Osteoblast (primary cell): ENCODE measurements at regions not wholly inside any gene's neighbourhood (a gene's known extent, or its start where the extent isn't known, plus 50 kb on each side); places are given as distances from the start of the nearest gene placed in this dataset.

Experiments used
- DNase-seq: peaks from one replicate; pipeline ENCODE4 v3.0.0; 2011; ENCODE audit warnings: low spot score, mixed read lengths; ENCODE audit not compliant: insufficient read length; ENCODE audit errors: missing footprints
- H2AFZ ChIP-seq: 2 replicates; pipeline ENCODE4 v1.6.0; 2011; ENCODE audit warnings: mild to moderate bottlenecking, low read length
- H3K27ac ChIP-seq: 2 replicates; pipeline ENCODE4 v1.5.1; 2011; ENCODE audit warnings: mild to moderate bottlenecking, low read depth, low read length, moderate library complexity
- H3K27me3 ChIP-seq: 2 replicates; pipeline ENCODE4 v1.6.0; 2012; ENCODE audit warnings: mild to moderate bottlenecking, control low read depth, inconsistent platforms, low read length, moderate library complexity; ENCODE audit not compliant: insufficient read depth
- H3K36me3 ChIP-seq: 2 replicates; pipeline ENCODE4 v1.5.1; 2011; ENCODE audit warnings: mild to moderate bottlenecking, low read length, control low read depth, moderate library complexity; ENCODE audit not compliant: insufficient read depth
- H3K4me1 ChIP-seq: 2 replicates; pipeline ENCODE4 v1.5.1; 2011; ENCODE audit warnings: mild to moderate bottlenecking, low read length, control low read depth, moderate library complexity; ENCODE audit not compliant: insufficient read depth
- H3K4me2 ChIP-seq: 2 replicates; pipeline ENCODE4 v1.6.0; 2011; ENCODE audit warnings: mild to moderate bottlenecking, low read length; ENCODE audit not compliant: insufficient read depth
- H3K4me3 ChIP-seq: fragments of 200-600 bp; sonication (generic); 3 replicates; pipeline ENCODE4 v1.5.1; 2012; ENCODE audit warnings: mild to moderate bottlenecking, low read length, inconsistent platforms; ENCODE audit not compliant: insufficient read depth
- H3K79me2 ChIP-seq: 2 replicates; pipeline ENCODE4 v1.6.0; 2012; ENCODE audit warnings: mild to moderate bottlenecking, low read length, control low read depth, inconsistent platforms; ENCODE audit not compliant: insufficient read depth
- H3K9me3 ChIP-seq: 2 replicates; pipeline ENCODE4 v1.5.1; 2011; ENCODE audit warnings: low read depth, low read length, control low read depth
- H4K20me1 ChIP-seq: 2 replicates; pipeline ENCODE4 v1.6.0; 2012; ENCODE audit warnings: mild to moderate bottlenecking, low read length, control low read depth; ENCODE audit not compliant: insufficient read depth
- CTCF ChIP-seq: IDR thresholded peaks from 2 replicates; pipeline ENCODE4 v1.5.1; 2011; ENCODE audit warnings: mild to moderate bottlenecking, low read depth, low read length, moderate library complexity; ENCODE audit errors: extremely low read depth

GRCh38 chr2:147177071-147177857 is 667.6 kb upstream of the ACVR2A start:
- Histone ChIP-seq H3K27ac (no peak overlapping the region), H3K4me1 (no peaks in the 10 kb centered on the region), H2AFZ (no peak overlapping the region), H3K4me3 (no peak overlapping the region), H4K20me1 (no peaks in the 10 kb centered on the region), H3K4me2 (no peak overlapping the region), H3K36me3 (no peaks in the 10 kb centered on the region), H3K9me3 (no peaks in the 10 kb centered on the region), H3K27me3 (no peaks in the 10 kb centered on the region), H3K79me2 (no peaks in the 10 kb centered on the region)
- TF ChIP-seq CTCF = no peak
- DNase-seq = no peak

GRCh38 chr2:147174824-147175254 is 670.0 kb upstream of the ACVR2A start:
- H3K79me2 ChIP-seq = no peaks in the 10 kb centered on the region
- H3K27ac ChIP-seq = no peak overlapping the region
- H3K4me2 ChIP-seq = no peak overlapping the region
- no peak for DNase-seq
- H3K4me1 ChIP-seq = no peaks in the 10 kb centered on the region
- H2AFZ ChIP-seq = no peak overlapping the region
- H4K20me1 ChIP-seq = no peaks in the 10 kb centered on the region
- H3K9me3 ChIP-seq = no peaks in the 10 kb centered on the region
- H3K27me3 ChIP-seq = no peaks in the 10 kb centered on the region
- TF ChIP-seq CTCF = no peak
- no peaks in the 10 kb centered on the region for H3K36me3 ChIP-seq
- no peak overlapping the region for H3K4me3 ChIP-seq

- no peaks in the 10 kb centered on the region for H3K36me3 ChIP-seq
- no peak overlapping the region for H3K4me2 ChIP-seq
- no peak overlapping the region for H3K4me3 ChIP-seq
- no peaks in the 10 kb centered on the region for H3K9me3 ChIP-seq
- H2AFZ ChIP-seq = no peak overlapping the region
- no peaks in the 10 kb centered on the region for H3K79me2 ChIP-seq
- no peak for TF ChIP-seq CTCF
- H4K20me1 ChIP-seq = no peaks in the 10 kb centered on the region
- H3K4me1 ChIP-seq = no peaks in the 10 kb centered on the region
- no peak overlapping the region for H3K27ac ChIP-seq
- H3K27me3 ChIP-seq = no peaks in the 10 kb centered on the region
- DNase-seq = no peak
These were observed 671.0 kb upstream of the ACVR2A start for GRCh38 chr2:147173798-147174197.

GRCh38 chr2:147173189-147173581 is 671.6 kb upstream of the ACVR2A start:
- Histone ChIP-seq H3K4me1 (no peaks in the 10 kb centered on the region), H3K9me3 (no peaks in the 10 kb centered on the region), H3K36me3 (no peaks in the 10 kb centered on the region), H3K79me2 (no peaks in the 10 kb centered on the region), H3K27ac (no peak overlapping the region), H4K20me1 (no peaks in the 10 kb centered on the region), H3K27me3 (no peaks in the 10 kb centered on the region), H3K4me3 (no peak overlapping the region), H2AFZ (no peak overlapping the region), H3K4me2 (no peak overlapping the region)
- no peak for DNase-seq
- TF ChIP-seq CTCF = no peak
